Neural progenitor cell (in vitro differentiated cells): ENCODE measurements at regions not wholly inside any gene's neighbourhood (a gene's known extent, or its start where the extent isn't known, plus 50 kb on each side); places are given as distances from the start of the nearest gene placed in this dataset.

Source experiments
- DNase-seq: peaks from one replicate; pipeline ENCODE4 v3.0.0-alpha.2; 2016; ENCODE audit warnings: low spot score
- H2AFZ ChIP-seq: fragments of 200-600 bp; sonication (generic); replicated peaks from 2 replicates; pipeline ENCODE4 v1.6.1; 2016; ENCODE audit warnings: antibody characterized with exemption
- H3F3A ChIP-seq: fragments of 200-600 bp; sonication (generic); 2 replicates; pipeline ENCODE4 v1.6.1; 2016; ENCODE audit warnings: antibody characterized with exemption, low read depth
- H3K27ac ChIP-seq: fragments of 200-600 bp; sonication (generic); 2 replicates; pipeline ENCODE4 v1.5.1; 2016; ENCODE audit warnings: mild to moderate bottlenecking
- H3K27me3 ChIP-seq: fragments of 200-600 bp; sonication (generic); 2 replicates; pipeline ENCODE4 v1.6.1; 2016; ENCODE audit warnings: mild to moderate bottlenecking, moderate library complexity
- H3K36me3 ChIP-seq: fragments of 200-600 bp; sonication (generic); 2 replicates; pipeline ENCODE4 v1.5.1; 2016
- H3K4me1 ChIP-seq: fragments of 200-600 bp; sonication (generic); 2 replicates; pipeline ENCODE4 v1.6.1; 2016; ENCODE audit warnings: mixed run types
- H3K4me2 ChIP-seq: fragments of 200-600 bp; sonication (generic); 2 replicates; pipeline ENCODE4 v1.6.1; 2016
- H3K4me3 ChIP-seq: fragments of 200-600 bp; sonication (generic); 2 replicates; pipeline ENCODE4 v1.5.1; 2016
- H3K79me2 ChIP-seq: fragments of 200-600 bp; sonication (generic); 2 replicates; pipeline ENCODE4 v1.6.1; 2016; ENCODE audit warnings: low read depth
- H3K9ac ChIP-seq: fragments of 200-600 bp; sonication (generic); 2 replicates; pipeline ENCODE4 v1.6.1; 2016
- H3K9me3 ChIP-seq: fragments of 200-600 bp; sonication (generic); 2 replicates; pipeline ENCODE4 v1.5.1; 2016; ENCODE audit warnings: low read depth
- H4K20me1 ChIP-seq: fragments of 200-600 bp; sonication (generic); 2 replicates; pipeline ENCODE4 v1.6.1; 2016; ENCODE audit warnings: low read depth
- H3K27ac Mint-ChIP-seq: 3 replicates; pipeline ENCODE4 v1.8.0; 2021; ENCODE audit warnings: mixed read lengths
- H3K27me3 Mint-ChIP-seq: 2 replicates; pipeline ENCODE4 v1.8.0; 2022; ENCODE audit warnings: low read depth, mild to moderate bottlenecking, inconsistent platforms, moderate library complexity, mixed read lengths; ENCODE audit not compliant: insufficient read depth
- H3K36me3 Mint-ChIP-seq: 3 replicates; pipeline ENCODE4 v1.8.0; 2021; ENCODE audit warnings: mixed read lengths
- H3K4me1 Mint-ChIP-seq: 3 replicates; pipeline ENCODE4 v1.8.0; 2021; ENCODE audit warnings: mixed read lengths
- H3K4me3 Mint-ChIP-seq: 3 replicates; pipeline ENCODE4 v1.8.0; 2021; ENCODE audit warnings: mild to moderate bottlenecking, moderate library complexity, mixed read lengths
- H3K9me3 Mint-ChIP-seq: 3 replicates; pipeline ENCODE4 v1.8.0; 2020; ENCODE audit warnings: mixed read lengths
- CTCF ChIP-seq: fragments of 200-600 bp; sonication (generic); IDR thresholded peaks from 2 replicates; pipeline ENCODE4 v1.5.1; 2017; ENCODE audit warnings: antibody characterized with exemption, mild to moderate bottlenecking
- EZH2 ChIP-seq: fragments of 200-600 bp; sonication (generic); IDR thresholded peaks from 2 replicates; pipeline ENCODE4 v1.6.1; 2017; ENCODE audit warnings: antibody characterized with exemption, mild to moderate bottlenecking, moderate library complexity
- EZH2phosphoT487 ChIP-seq: fragments of 200-600 bp; sonication (generic); IDR thresholded peaks from 2 replicates; pipeline ENCODE4 v1.6.1; 2017; ENCODE audit warnings: antibody characterized with exemption

- no peak for DNase-seq
- Histone ChIP-seq H3K36me3 (no peaks in the 10 kb centered on the region), H3F3A (no peaks in the 10 kb centered on the region), H3K9ac (no peak overlapping the region), H3K4me3 (no peak overlapping the region), H2AFZ (no peak overlapping the region), H3K9me3 (no peaks in the 10 kb centered on the region), H3K27me3 (no peaks in the 10 kb centered on the region), H3K4me1 (peaks cover 10% of the 10 kb centered on the region), H3K27ac (no peak overlapping the region), H4K20me1 (no peaks in the 10 kb centered on the region), H3K4me2 (no peak overlapping the region), H3K79me2 (no peaks in the 10 kb centered on the region)
- Mint-ChIP-seq H3K9me3 (peaks cover 2% of the 10 kb centered on the region), H3K4me1 (peaks cover 4% of the 10 kb centered on the region), H3K36me3 (no peaks in the 10 kb centered on the region), H3K27ac (no peak overlapping the region), H3K27me3 (no peaks in the 10 kb centered on the region), H3K4me3 (no peak overlapping the region)
- TF ChIP-seq EZH2phosphoT487 (no peak), CTCF (no peak), EZH2 (no peak)
Measured at GRCh38 chr17:37802712-37803416, 58.0 kb upstream of the HNF1B start.

- no peak for DNase-seq
- Histone ChIP-seq H4K20me1 (no peaks in the 10 kb centered on the region), H3K27ac (no peak overlapping the region), H2AFZ (no peak overlapping the region), H3K27me3 (no peaks in the 10 kb centered on the region), H3K4me3 (no peak overlapping the region), H3K9ac (no peak overlapping the region), H3K4me2 (no peak overlapping the region), H3K36me3 (no peaks in the 10 kb centered on the region), H3K4me1 (peaks cover 10% of the 10 kb centered on the region), H3K9me3 (no peaks in the 10 kb centered on the region), H3F3A (no peaks in the 10 kb centered on the region), H3K79me2 (no peaks in the 10 kb centered on the region)
- H3K9me3 Mint-ChIP-seq, result peaks cover 2% of the 10 kb centered on the region
- TF ChIP-seq CTCF (no peak), EZH2phosphoT487 (no peak), EZH2 (no peak)
- no peak overlapping the region for H3K27ac Mint-ChIP-seq
- H3K4me1 Mint-ChIP-seq, result peaks cover 4% of the 10 kb centered on the region
- no peak overlapping the region for H3K4me3 Mint-ChIP-seq
- H3K36me3 Mint-ChIP-seq, result no peaks in the 10 kb centered on the region
- H3K27me3 Mint-ChIP-seq, result no peaks in the 10 kb centered on the region
Measured at GRCh38 chr17:37802061-37802595, 57.3 kb upstream of the HNF1B start.

GRCh38 chr17:37801171-37801570 is 56.3 kb upstream of the HNF1B start:
- no peak overlapping the region for H3K4me3 ChIP-seq
- H3K4me3 Mint-ChIP-seq, result no peak overlapping the region
- no peak for TF ChIP-seq EZH2phosphoT487
- no peak for TF ChIP-seq CTCF
- no peak for TF ChIP-seq EZH2
- H3F3A ChIP-seq, result no peaks in the 10 kb centered on the region
- DNase-seq, result no peak
- H3K27me3 Mint-ChIP-seq, result no peaks in the 10 kb centered on the region
- H3K36me3 ChIP-seq, result no peaks in the 10 kb centered on the region
- H4K20me1 ChIP-seq, result no peaks in the 10 kb centered on the region
- H3K27ac Mint-ChIP-seq, result no peak overlapping the region
- no peaks in the 10 kb centered on the region for H3K79me2 ChIP-seq
- no peaks in the 10 kb centered on the region for H3K9me3 ChIP-seq
- peaks cover 2% of the 10 kb centered on the region for H3K9me3 Mint-ChIP-seq
- no peak overlapping the region for H3K27ac ChIP-seq
- H2AFZ ChIP-seq, result no peak overlapping the region
- H3K27me3 ChIP-seq, result no peaks in the 10 kb centered on the region
- no peak overlapping the region for H3K4me2 ChIP-seq
- H3K4me1 ChIP-seq, result peaks cover 10% of the 10 kb centered on the region
- no peak overlapping the region for H3K9ac ChIP-seq
- H3K36me3 Mint-ChIP-seq, result no peaks in the 10 kb centered on the region
- peaks cover 4% of the 10 kb centered on the region for H3K4me1 Mint-ChIP-seq
